ENCODE measurements at regions not wholly inside any gene's neighbourhood (a gene's known extent, or its start where the extent isn't known, plus 50 kb on each side); places are given as distances from the start of the nearest gene placed in this dataset.

- TF ChIP-seq ZNF274 (IDR thresholded peaks at IDR 0.05; ENCODE audit: low read depth, low read length) (no peak), YY1 (IDR thresholded peaks at IDR 0.05; ENCODE audit: insufficient read depth, insufficient read length) (no peak), SUZ12 (IDR thresholded peaks at IDR 0.05; ENCODE audit: extremely low read depth, insufficient read depth, insufficient read length) (no peak)
Measured at GRCh38 chr3:73203101-73203500, 141.6 kb downstream of the EBLN2 start.
